Activated naive CD4-positive, alpha-beta T cell treated with anti-CD3 and anti-CD28 coated beads, Interleukin-2, amount 50 U/mL, for 72 hours (primary cell): ENCODE measurements at regions not wholly inside any gene's neighbourhood (a gene's known extent, or its start where the extent isn't known, plus 50 kb on each side); places are given as distances from the start of the nearest gene placed in this dataset.

Source experiments
- ATAC-seq, 2 donors: fragments of 150-1000 bp; cut with Tn5 transposase; 2 replicates each; pipeline ENCODE4 v1.10.0; 2021; ENCODE audit warnings: mild to moderate bottlenecking in 2 of 2, moderate library complexity in 2 of 2
- DNase-seq, 2 donors: peaks; one replicate each; pipeline ENCODE4 v3.0.0; 2021 to 2022; ENCODE audit warnings: low spot score in 2 of 2
- H3K27ac Mint-ChIP-seq, 2 donors: one replicate each; pipeline ENCODE4 v1.8.0; 2022; ENCODE audit warnings: mild to moderate bottlenecking in 2 of 2, mixed read lengths in 2 of 2
- H3K36me3 Mint-ChIP-seq, 2 donors: one replicate each; pipeline ENCODE4 v1.8.0; 2022; ENCODE audit warnings: mixed read lengths in 2 of 2
- H3K9me3 Mint-ChIP-seq, 2 donors: one replicate each; pipeline ENCODE4 v1.8.0; 2022; ENCODE audit warnings: mixed read lengths in 2 of 2

DNA sequence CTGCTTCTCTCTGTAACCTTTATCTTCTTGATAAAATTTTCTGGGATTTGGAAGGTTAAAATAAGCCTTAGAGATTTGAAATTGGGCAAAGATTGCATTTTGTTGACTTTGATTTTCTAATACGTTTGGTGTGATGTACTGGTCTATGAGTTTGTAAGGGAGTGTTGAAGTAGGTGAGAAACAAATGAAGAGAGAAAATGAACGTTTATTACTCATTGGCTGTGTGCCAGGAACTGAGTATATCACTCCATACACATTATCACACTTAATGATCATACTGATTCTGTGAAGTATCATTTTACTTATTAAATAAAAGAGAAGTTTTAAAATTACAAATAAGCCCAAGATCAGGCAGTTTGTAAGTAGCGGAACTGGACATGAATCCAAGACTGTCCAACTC lies 795.1 kb upstream of the ZEB2 start:
- no peaks in the 10 kb centered on the region for H3K36me3 Mint-ChIP-seq
- no peak for DNase-seq
- ATAC-seq: no peak
- peaks cover 4 to 13% of the 10 kb centered on the region in 2 donors for H3K9me3 Mint-ChIP-seq
- no peak overlapping the region for H3K27ac Mint-ChIP-seq

DNA sequence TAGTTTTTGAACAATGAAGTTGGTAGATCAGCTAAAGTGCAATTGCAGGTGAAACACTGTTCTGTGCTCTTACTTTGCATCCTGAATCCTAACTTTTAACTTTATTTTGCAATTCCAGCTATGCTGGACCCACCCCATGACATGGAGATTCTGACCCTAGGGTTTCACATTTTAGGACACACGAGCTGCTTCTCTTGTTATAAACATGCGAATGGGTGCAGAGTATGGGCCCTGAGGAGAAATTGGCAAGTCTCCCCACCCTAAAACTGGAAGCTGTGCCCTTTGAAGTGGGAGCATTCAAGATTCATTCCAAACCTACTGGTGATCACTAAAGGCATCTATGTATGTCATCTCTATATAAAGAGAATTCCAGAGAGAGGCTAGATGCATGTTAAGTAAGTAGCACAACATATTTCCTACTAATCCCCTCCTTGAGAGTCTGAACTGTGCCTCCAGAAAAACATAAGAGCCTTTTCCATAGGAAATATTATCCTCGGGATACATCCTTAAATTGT lies 794.3 kb upstream of the ZEB2 start:
- peaks cover 4 to 13% of the 10 kb centered on the region in 2 donors for H3K9me3 Mint-ChIP-seq
- ATAC-seq (no peak), DNase-seq (no peak)
- H3K27ac Mint-ChIP-seq: no peak overlapping the region
- H3K36me3 Mint-ChIP-seq: no peaks in the 10 kb centered on the region

DNA sequence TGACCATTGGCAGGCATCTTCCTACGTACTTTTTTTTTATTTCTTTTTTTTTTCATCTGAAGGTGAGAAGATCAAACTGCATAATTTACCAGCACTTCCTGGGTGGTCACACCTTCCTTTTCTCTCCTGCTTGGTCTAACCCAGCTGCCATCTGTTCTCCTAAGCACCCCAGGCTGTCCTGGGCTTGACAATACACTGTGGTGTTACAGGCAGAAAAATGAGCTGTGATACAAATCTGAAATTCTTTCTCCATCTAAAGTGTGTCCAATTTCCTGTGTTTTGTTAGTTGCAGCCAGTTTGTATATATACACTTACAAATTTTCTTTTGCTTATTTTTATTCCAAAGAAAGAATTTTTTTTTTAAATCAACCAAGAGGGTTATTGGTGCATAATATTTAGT lies 786.0 kb upstream of the ZEB2 start:
- no peak for ATAC-seq
- Mint-ChIP-seq H3K27ac (no peak overlapping the region), H3K9me3 (peaks cover 0 to under 1% of the 10 kb centered on the region in 2 donors), H3K36me3 (no peaks in the 10 kb centered on the region)
- DNase-seq: no peak

DNA sequence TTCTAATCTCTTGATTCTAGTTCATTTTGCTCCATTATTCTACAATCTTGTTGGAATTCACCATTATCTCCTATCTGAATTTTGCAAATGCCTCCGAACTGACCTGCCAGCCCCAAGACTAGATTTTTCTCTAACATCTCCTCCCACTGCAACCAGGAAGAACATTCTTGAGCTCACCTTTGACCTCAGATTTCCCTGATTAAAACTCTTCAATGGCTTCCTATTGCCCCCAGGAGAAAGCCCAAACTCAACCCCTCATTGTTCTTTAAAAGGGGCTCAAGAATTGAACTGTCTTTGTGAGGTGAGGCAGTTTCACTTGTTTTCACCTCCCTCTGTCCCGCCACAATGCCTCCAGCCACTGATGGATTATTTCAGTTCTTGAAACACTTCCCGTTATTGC lies 784.6 kb upstream of the ZEB2 start:
- H3K27ac Mint-ChIP-seq: no peak overlapping the region
- ATAC-seq (no peak), DNase-seq (no peak)
- H3K36me3 Mint-ChIP-seq: no peaks in the 10 kb centered on the region
- no peaks in the 10 kb centered on the region for H3K9me3 Mint-ChIP-seq

DNA sequence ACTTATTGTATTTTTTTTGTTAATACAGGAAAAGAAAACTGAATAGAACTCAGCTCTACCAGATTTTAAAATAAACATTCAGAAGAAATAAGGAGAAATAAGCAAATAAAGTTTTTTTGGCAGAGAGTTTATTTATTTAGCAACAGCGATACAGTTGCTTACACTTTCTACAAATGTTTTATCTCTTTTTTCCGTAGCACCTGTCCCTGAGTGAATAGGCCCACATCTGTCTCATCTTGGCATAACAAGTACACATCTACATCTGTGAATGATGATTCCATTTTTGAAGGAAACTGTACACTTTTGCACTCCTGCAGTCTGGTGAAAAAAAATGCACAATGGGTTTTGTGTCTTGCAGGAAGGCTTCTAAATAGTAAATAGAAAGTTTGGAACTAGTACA lies 783.6 kb upstream of the ZEB2 start:
- no peak for DNase-seq
- ATAC-seq: no peak
- H3K27ac Mint-ChIP-seq: no peak overlapping the region
- no peaks in the 10 kb centered on the region for H3K9me3 Mint-ChIP-seq
- no peaks in the 10 kb centered on the region for H3K36me3 Mint-ChIP-seq

DNA sequence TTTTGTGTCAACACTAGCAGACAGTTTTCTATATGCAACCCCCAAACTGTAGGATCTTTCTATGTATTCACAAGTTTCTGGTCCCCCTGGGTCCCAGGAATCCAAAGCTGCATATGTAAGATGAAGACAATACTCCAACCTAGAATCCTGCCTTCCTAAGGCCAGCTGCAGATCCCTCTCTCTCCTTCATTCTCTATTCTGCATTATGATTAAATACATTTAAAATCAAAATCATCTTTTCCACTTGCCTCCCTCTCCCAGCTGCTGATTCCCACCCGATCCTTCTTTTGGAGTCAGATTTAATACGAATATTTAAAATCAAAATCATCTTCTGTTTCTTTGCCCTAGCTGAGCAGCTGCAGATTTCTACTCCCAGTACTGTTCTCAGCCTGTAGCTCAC lies 783.0 kb upstream of the ZEB2 start:
- H3K27ac Mint-ChIP-seq: no peak overlapping the region
- no peaks in the 10 kb centered on the region for H3K36me3 Mint-ChIP-seq

DNA sequence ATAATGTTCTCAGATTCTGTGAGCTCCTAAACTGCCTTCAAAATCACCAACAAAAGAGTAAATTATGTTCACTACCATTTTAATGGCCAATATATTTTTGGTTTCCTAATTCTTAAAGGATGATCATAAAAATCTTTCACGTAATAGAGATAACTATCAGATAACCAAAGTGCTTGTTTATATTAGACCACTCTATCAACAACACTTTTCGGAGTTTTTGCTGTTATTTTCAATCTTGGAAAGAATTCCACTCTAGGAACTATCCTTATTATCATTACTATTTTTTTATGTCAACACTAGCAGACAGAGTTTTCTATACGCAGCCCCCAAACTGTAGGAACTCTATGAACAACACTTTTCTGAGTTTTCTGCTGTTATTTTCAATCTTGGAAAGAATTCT lies 782.5 kb upstream of the ZEB2 start:
- Mint-ChIP-seq H3K27ac (no peak overlapping the region), H3K9me3 (no peaks in the 10 kb centered on the region), H3K36me3 (no peaks in the 10 kb centered on the region)
- no peak for ATAC-seq
- DNase-seq: no peak

More for the DNA sequence above, 783.0 kb upstream of the ZEB2 start:
- ATAC-seq: no peak
- DNase-seq: no peak
- H3K9me3 Mint-ChIP-seq: no peaks in the 10 kb centered on the region

DNA sequence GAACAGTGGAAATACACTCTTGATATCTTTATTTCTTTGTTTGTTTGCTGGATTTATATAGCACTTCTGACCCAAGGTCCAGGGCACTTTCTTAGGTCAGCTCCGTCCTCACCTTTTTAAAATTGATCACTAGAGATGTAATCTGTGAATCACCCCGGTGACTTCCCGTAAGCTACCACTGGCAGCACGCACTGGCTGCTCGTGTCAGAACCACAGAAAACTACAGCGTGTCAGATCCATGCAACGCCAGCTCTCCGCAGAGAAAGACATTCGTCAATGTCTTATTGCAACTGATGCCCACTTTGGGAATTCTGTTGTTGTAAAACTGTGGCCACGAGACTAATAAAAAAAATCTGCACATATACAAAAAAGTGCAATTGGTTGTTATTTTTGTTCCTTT lies 779.4 kb upstream of the ZEB2 start:
- H3K9me3 Mint-ChIP-seq: no peaks in the 10 kb centered on the region
- H3K36me3 Mint-ChIP-seq: no peaks in the 10 kb centered on the region
- DNase-seq (no peak), ATAC-seq (no peak)
- no peak overlapping the region for H3K27ac Mint-ChIP-seq

DNA sequence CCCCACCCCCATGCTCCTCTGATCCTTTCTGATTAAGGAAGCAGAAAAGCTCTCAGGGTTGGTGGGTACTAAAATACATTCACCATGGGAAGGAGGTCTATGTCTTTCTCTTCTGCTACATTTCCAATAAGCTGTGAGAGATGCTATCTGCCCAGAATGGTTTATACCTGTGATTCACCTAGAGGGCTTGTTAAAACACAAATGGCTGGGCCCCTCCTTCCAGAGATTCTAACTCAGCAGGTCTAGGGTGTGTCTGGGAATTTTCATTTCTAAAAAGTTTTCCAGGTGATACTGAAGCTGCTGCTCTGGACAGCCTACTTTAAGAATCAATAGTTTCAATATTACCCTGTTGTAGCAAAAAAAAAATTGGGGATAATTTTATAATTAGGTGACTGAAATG lies 772.2 kb upstream of the ZEB2 start:
- no peak for ATAC-seq
- DNase-seq: no peak
- no peaks in the 10 kb centered on the region for H3K36me3 Mint-ChIP-seq
- no peaks in the 10 kb centered on the region for H3K9me3 Mint-ChIP-seq
- no peak overlapping the region for H3K27ac Mint-ChIP-seq

DNA sequence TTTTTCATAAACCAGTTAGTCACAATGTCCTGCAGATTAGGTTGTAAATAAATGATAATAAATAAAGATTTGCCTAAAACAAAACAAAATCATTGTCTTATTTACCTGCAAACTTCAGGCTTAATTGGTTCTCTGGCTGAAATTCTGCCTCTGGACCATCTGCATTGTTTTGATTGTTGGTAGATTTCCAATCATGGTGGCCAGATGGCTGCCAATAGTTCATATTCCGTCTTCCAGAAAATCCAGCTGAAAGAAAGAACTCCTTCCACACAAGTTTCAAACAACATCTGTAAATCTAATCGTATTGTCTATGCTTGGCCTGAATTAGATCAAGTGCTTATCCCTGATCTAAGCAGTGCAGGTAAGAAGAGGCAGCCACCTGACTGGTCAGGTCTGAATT lies 771.1 kb upstream of the ZEB2 start:
- Mint-ChIP-seq H3K27ac (no peak overlapping the region), H3K36me3 (no peaks in the 10 kb centered on the region), H3K9me3 (no peaks in the 10 kb centered on the region)
- no peak for DNase-seq
- ATAC-seq: no peak

DNA sequence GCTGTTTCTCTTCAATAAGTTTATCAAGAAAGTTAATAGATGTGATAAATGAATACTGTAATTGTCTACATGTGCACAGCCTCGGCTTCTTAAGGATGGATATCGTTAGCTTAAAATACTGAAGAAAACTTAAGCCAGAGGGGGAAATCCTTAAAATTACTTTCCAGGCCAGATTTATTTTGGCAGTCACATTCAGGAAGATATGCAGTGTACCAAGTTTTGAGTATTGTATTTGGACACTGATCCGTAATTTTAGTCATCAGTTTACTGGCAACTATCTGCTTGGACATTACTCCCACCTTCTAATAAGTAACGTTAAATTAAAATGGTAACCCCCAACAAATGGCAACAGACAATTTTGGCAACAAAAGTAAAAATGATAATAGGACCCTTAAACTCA lies 770.0 kb upstream of the ZEB2 start:
- DNase-seq: no peak
- Mint-ChIP-seq H3K36me3 (no peaks in the 10 kb centered on the region), H3K9me3 (no peaks in the 10 kb centered on the region), H3K27ac (no peak overlapping the region)
- ATAC-seq: no peak

DNA sequence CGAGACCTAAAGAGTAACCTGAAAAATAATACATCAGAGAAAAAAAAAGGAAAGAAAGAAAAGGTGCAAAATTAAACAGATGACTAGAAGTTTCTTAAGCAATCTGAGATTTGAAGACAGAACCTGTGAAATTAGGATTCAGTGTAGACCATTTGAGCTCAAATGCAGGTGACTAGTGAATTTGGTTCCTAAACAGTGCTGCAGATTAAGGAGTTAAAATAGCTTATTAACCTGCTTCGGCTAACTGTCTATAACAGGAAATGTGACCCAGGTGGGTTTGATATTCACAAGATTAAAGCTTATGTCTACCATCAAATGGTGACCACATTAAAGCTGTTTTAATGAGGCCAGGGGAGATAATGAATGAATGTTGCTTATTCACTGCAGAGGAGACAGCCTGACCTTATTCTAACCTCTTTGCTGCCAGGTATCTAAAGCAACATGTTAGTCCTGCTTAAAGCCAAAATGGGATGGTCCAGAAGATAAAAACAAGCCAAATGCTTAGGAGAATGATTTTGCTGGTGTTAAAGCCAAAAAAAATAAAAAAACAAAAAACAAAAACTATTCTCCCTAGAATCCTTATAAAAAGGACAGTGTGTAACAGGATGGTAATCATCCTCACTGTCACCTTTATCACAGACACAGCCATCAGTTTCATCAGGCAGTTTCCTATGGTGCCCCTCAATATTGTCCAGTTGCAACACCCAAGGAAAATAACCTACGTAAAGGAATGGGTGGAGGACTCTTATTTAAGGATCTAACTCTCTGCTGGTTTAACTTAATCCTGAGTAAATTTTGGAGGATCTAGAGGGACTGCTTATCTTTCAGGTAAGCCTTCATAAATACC lies 769.0 kb upstream of the ZEB2 start:
- no peak for DNase-seq

DNA sequence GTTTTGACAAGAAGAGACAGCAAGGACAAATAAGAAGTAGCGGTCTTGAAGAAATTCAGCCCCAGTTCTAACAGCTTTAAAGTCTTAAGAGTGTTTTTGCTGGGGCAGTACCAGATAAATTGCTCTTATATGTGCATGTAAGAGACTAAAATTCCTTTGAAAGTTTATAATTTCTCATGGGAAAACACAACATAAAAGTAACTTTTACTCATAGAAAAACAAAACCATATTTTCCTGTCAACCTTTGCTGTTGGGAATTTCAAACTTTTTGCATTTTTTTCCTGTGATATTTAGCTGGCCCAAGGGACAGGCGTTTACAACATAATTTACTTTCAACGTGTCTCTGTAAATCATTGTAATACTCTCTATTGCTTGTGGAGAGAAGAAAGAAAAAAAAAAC lies 767.8 kb upstream of the ZEB2 start:
- DNase-seq: no peak
- no peak for ATAC-seq
- H3K27ac Mint-ChIP-seq: no peak overlapping the region
- no peaks in the 10 kb centered on the region for H3K36me3 Mint-ChIP-seq
- no peaks in the 10 kb centered on the region for H3K9me3 Mint-ChIP-seq

More for the DNA sequence above, 769.0 kb upstream of the ZEB2 start:
- no peak for ATAC-seq
- Mint-ChIP-seq H3K27ac (no peak overlapping the region), H3K9me3 (no peaks in the 10 kb centered on the region), H3K36me3 (no peaks in the 10 kb centered on the region)

DNA sequence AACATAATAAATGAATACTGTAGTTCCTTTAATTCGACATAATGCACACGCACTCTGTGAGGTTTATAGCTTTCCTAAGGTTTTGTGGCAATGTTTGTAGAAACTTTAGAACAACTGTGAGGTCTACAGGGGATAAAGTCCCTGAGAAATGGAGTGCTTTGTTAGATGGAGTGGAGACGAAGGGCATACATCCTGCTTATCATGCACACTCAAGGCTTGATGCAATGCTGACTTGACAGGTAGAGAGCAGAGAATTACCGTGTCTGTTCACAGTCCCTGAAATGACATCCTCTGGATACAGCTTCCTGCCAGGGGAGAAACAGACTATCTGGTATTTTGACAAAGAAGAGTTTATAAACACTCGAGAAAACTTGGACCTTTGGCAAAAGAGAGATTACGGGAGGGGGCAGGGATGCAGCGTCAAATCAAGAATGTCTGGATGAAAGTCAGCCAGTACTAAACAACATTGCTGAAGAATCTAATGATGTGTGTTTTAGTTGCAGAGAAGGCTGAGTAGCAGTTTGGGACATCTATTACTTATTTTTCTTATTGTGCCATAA lies 766.9 kb upstream of the ZEB2 start:
- Mint-ChIP-seq H3K36me3 (no peaks in the 10 kb centered on the region), H3K27ac (no peak overlapping the region), H3K9me3 (no peaks in the 10 kb centered on the region)
- ATAC-seq (no peak), DNase-seq (no peak)

DNA sequence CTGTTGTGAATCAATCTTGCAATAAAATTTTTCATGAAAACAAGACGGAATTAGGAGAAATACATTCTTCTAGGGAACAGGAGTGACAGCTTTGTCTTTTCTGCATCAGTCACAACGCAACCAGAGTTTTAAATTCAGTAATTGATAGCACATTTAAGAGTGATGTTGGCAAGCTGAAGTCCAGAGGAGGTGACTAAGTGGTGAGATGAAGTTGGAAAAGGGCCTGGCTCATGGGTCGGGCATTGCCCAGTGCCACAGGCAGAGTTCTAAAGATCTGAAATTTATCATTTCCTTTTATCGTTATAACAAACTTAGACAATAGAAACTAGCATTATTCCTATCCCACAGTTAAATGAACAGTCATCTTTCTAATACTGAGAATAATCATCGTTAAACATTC lies 764.6 kb upstream of the ZEB2 start:
- ATAC-seq: no peak
- Mint-ChIP-seq H3K27ac (no peak overlapping the region), H3K36me3 (no peaks in the 10 kb centered on the region), H3K9me3 (peaks cover 0 to 3% of the 10 kb centered on the region in 2 donors)
- no peak for DNase-seq

DNA sequence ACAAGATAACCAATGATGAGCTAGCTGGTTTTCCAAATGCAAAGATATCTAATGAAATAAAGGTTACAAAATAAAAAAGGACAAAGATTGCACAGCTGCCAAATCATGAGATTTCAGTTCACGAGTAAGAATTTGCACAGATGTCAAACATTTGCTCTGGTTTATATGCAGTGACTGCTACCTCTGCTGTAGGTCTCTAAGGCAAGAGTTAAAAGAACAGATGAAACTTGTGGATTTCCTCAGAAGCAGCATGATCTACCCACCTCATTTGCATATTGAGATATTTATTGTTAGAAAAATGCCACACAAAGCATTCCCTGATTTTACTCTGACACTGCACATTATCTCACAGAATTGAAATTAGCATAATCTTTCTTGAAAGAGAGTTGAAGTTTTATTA lies 763.2 kb upstream of the ZEB2 start:
- DNase-seq (no peak), ATAC-seq (no peak)
- Mint-ChIP-seq H3K36me3 (no peaks in the 10 kb centered on the region), H3K27ac (no peak overlapping the region), H3K9me3 (peaks cover 0 to 3% of the 10 kb centered on the region in 2 donors)

DNA sequence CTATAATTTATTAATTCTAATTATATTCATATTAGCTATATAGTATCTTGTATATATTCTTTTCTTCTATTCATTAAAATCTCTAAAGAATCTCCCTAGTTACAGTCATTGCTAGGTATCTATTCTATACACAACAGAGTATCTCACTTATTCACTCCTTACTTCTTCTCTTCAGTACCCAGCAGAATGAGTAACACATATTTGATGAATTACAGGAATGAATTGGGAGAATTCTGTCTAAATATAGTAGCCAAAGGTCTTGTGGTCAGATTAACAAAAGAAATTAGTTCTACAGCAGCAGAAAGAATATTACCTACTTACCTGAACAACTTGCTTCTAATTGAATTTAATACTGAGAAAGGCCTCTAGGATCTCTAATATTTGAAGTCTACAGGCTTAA lies 758.0 kb upstream of the ZEB2 start:
- H3K36me3 Mint-ChIP-seq: no peaks in the 10 kb centered on the region
- peaks cover under 1 to 6% of the 10 kb centered on the region in 2 donors for H3K9me3 Mint-ChIP-seq
- H3K27ac Mint-ChIP-seq: no peak overlapping the region
- ATAC-seq: no peak
- no peak for DNase-seq

DNA sequence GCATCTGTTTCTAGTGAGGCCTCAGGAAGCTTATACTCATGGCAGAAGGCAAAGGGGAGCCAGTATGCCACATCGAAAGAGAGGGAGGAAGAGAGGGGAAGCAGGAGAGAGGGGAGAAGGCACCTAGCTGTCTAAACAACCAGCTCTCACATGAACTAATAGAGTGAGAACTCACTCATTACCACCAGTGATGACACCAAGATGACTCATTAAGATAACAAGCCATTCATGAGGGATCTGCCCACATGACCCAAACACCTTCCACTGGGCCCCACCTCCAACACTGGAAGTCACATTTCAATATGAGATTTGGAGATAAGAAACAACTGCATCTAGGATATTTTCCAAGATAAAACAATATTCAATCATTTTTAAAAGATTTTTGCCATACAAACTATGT lies 753.9 kb upstream of the ZEB2 start:
- no peak for DNase-seq
- ATAC-seq: no peak
- peaks cover 5 to 9% of the 10 kb centered on the region in 2 donors for H3K9me3 Mint-ChIP-seq
- no peak overlapping the region for H3K27ac Mint-ChIP-seq
- H3K36me3 Mint-ChIP-seq: no peaks in the 10 kb centered on the region
